Esophagus squamous epithelium (tissue), 4 donors: ENCODE measurements at regions not wholly inside any gene's neighbourhood (a gene's known extent, or its start where the extent isn't known, plus 50 kb on each side); places are given as distances from the start of the nearest gene placed in this dataset.

Experiments used
- POLR2A ChIP-seq, 4 donors: fragments of 450-650 bp; IDR thresholded peaks; one replicate each; pipeline ENCODE4 v1.6.1; 2017; ENCODE audit warnings: antibody characterized with exemption in 4 of 4, mild to moderate bottlenecking in 4 of 4, moderate library complexity in 3 of 4
- TF ChIP-seq, protein P1 (sequence below), 6 experiments: fragments of 450-650 bp in 4 of 6; fragments of 200-600 bp in 2 of 6; sonication (generic) in 2 of 6; IDR thresholded peaks; one replicate each; pipeline ENCODE4 v1.5.1; 2016 to 2019; ENCODE audit warnings: antibody characterized with exemption in 6 of 6, mild to moderate bottlenecking in 4 of 6, moderate library complexity in 4 of 6

DNA sequence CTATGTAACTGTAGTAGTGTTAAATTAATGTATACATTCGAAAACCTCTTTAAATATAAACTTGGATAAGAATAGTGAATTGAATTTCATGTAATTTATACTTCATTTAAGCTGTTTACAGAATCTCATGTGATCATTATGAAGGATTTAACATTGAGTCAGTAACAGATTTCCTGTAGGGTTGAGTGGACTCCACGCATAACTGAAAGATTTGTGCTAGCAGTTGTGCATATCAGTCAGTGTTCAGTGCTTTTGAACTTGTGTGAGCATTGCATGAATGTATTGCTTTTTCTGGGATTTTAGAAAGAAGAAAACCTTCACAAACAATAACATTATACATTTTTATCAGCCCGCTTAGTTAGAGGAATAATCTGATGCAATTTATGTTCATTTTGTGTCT, 1435.3 kb downstream of the LRFN5 start:
- TF ChIP-seq, protein P1, sequence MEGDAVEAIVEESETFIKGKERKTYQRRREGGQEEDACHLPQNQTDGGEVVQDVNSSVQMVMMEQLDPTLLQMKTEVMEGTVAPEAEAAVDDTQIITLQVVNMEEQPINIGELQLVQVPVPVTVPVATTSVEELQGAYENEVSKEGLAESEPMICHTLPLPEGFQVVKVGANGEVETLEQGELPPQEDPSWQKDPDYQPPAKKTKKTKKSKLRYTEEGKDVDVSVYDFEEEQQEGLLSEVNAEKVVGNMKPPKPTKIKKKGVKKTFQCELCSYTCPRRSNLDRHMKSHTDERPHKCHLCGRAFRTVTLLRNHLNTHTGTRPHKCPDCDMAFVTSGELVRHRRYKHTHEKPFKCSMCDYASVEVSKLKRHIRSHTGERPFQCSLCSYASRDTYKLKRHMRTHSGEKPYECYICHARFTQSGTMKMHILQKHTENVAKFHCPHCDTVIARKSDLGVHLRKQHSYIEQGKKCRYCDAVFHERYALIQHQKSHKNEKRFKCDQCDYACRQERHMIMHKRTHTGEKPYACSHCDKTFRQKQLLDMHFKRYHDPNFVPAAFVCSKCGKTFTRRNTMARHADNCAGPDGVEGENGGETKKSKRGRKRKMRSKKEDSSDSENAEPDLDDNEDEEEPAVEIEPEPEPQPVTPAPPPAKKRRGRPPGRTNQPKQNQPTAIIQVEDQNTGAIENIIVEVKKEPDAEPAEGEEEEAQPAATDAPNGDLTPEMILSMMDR (IDR thresholded peaks at IDR 0.05), result no peak
- TF ChIP-seq POLR2A (IDR thresholded peaks at IDR 0.05), result no peak
